ENCODE measurements at regions not wholly inside any gene's neighbourhood (a gene's known extent, or its start where the extent isn't known, plus 50 kb on each side); places are given as distances from the start of the nearest gene placed in this dataset.

- H3K4me3 ChIP-seq: no peak overlapping the region
- no peak for DNase-seq
- no peaks in the 10 kb centered on the region for H3K4me1 ChIP-seq (replicated peaks; ENCODE audit: insufficient read depth)
- H2AFZ ChIP-seq: no peak overlapping the region
- H3K9me2 ChIP-seq (ENCODE audit: insufficient read depth): no peaks in the 10 kb centered on the region; the same call in 1 of the 2 replicates
- no peaks in the 10 kb centered on the region for H3K9me3 ChIP-seq (ENCODE audit: insufficient read depth, low read depth)
- no peaks in the 10 kb centered on the region for H3F3A ChIP-seq (ENCODE audit: insufficient read depth, low read depth)
- intact Hi-C loops (cut with micrococcal nuclease; ENCODE audit: unreplicated experiment): no loop called here
- CTCF ChIA-PET: no interaction called here
- H3K4me2 ChIP-seq: no peak overlapping the region
- H4K20me1 ChIP-seq (ENCODE audit: insufficient read depth): no peaks in the 10 kb centered on the region
- no peaks in the 10 kb centered on the region for H3K27me3 ChIP-seq (ENCODE audit: insufficient read depth, low read depth)
- no TSS peak for BruUV-seq (replicated peaks)
- POLR2A ChIA-PET (ENCODE audit: unreplicated experiment): no interaction called here
- TF ChIP-seq, protein P1, sequence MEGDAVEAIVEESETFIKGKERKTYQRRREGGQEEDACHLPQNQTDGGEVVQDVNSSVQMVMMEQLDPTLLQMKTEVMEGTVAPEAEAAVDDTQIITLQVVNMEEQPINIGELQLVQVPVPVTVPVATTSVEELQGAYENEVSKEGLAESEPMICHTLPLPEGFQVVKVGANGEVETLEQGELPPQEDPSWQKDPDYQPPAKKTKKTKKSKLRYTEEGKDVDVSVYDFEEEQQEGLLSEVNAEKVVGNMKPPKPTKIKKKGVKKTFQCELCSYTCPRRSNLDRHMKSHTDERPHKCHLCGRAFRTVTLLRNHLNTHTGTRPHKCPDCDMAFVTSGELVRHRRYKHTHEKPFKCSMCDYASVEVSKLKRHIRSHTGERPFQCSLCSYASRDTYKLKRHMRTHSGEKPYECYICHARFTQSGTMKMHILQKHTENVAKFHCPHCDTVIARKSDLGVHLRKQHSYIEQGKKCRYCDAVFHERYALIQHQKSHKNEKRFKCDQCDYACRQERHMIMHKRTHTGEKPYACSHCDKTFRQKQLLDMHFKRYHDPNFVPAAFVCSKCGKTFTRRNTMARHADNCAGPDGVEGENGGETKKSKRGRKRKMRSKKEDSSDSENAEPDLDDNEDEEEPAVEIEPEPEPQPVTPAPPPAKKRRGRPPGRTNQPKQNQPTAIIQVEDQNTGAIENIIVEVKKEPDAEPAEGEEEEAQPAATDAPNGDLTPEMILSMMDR (conservative IDR thresholded peaks at IDR 0.05): no peak
- no peak for TF ChIP-seq EZH2 (IDR thresholded peaks at IDR 0.05; ENCODE audit: low read depth)
- no peak overlapping the region for H3K27ac ChIP-seq
- no peaks in the 10 kb centered on the region for H3K79me2 ChIP-seq (ENCODE audit: low read depth)
- no peaks in the 10 kb centered on the region for H3K36me3 ChIP-seq (ENCODE audit: low read depth)
These were observed 69.3 kb downstream of the ISOC1 start for GRCh38 chr5:129163810-129164378.

DNA sequence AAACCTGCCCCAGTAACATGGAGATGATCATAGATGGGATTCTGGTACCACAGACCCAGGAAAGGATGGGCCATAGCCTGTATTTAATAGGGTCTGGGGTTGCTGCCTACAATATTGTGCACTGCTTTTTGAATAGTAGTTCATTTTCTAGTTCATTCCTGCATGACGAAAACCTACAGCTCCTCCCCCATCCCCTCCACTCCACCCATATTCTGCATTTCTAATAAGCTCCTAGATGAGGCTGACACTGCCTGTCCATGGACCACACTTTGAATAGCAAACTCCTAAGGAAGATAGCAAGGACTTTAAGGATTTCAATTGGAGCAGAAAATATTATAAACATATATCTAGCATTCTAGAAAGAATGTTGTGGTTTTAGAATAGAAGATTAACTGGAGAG, 75.5 kb downstream of the ISOC1 start:
- Histone ChIP-seq H3F3A (ENCODE audit: insufficient read depth, low read depth) (no peaks in the 10 kb centered on the region), H2AFZ (no peak overlapping the region), H3K4me3 (no peak overlapping the region), H3K4me2 (no peak overlapping the region), H3K4me1 (replicated peaks; ENCODE audit: insufficient read depth) (no peaks in the 10 kb centered on the region), H3K79me2 (ENCODE audit: low read depth) (no peaks in the 10 kb centered on the region), H3K27me3 (ENCODE audit: insufficient read depth, low read depth) (no peaks in the 10 kb centered on the region), H3K9me3 (ENCODE audit: insufficient read depth, low read depth) (no peaks in the 10 kb centered on the region), H4K20me1 (ENCODE audit: insufficient read depth) (no peaks in the 10 kb centered on the region), H3K36me3 (ENCODE audit: low read depth) (no peaks in the 10 kb centered on the region), H3K27ac (no peak overlapping the region), H3K9me2 (ENCODE audit: insufficient read depth) (no peaks in the 10 kb centered on the region)
- intact Hi-C loops (cut with micrococcal nuclease; ENCODE audit: unreplicated experiment): no loop called here
- BruUV-seq (replicated peaks): no TSS peak
- CTCF ChIA-PET: no interaction called here
- TF ChIP-seq, protein P1 (conservative IDR thresholded peaks at IDR 0.05): no peak
- no peak for TF ChIP-seq EZH2 (IDR thresholded peaks at IDR 0.05; ENCODE audit: low read depth)
- POLR2A ChIA-PET (ENCODE audit: unreplicated experiment): no interaction called here
- no peak for DNase-seq

DNA sequence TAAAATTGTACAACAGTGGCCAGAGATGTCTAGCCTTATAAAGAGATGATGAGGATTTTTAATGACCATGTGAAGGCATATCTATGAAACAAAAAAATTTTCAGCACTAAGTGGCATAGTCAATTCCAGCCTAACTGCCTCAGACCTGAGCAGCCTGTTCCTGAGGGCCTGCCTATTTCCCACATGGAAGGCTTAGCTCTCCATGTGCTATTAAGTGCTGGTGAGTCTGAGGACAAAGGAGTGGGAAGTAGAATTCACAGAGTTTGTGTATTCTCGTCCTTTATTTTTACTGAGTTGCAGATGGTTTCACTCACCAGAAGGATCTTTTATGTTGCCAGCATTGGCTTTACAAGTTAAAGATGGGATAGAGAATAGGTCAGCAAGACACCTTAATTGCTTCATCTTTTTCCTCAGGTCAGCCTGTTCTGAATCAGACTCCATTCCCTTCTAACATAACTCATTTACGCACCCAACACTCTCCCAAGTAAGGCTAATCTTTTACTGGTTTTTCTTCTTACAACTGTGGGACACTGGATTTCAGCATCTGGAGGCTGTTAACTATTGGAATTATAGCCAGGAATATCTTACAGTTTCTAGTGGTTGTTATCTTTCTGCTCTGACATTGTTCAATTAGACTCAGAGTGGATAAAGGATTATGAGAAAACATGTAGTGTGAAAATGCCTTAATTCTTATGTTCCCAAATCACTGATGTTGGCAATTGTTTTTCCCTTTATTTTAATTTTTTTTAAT, 76.8 kb downstream of the ISOC1 start:
- no peak overlapping the region for H3K27ac ChIP-seq
- no peak overlapping the region for H3K4me2 ChIP-seq
- H3K9me2 ChIP-seq (ENCODE audit: insufficient read depth): no peaks in the 10 kb centered on the region
- H3K4me1 ChIP-seq (replicated peaks; ENCODE audit: insufficient read depth): no peaks in the 10 kb centered on the region
- H3K4me3 ChIP-seq: no peak overlapping the region
- no peak for DNase-seq
- H4K20me1 ChIP-seq (ENCODE audit: insufficient read depth): no peaks in the 10 kb centered on the region
- no peaks in the 10 kb centered on the region for H3K9me3 ChIP-seq (ENCODE audit: insufficient read depth, low read depth)
- no peaks in the 10 kb centered on the region for H3K79me2 ChIP-seq (ENCODE audit: low read depth)
- H2AFZ ChIP-seq: no peak overlapping the region
- POLR2A ChIA-PET (ENCODE audit: unreplicated experiment): no interaction called here
- H3F3A ChIP-seq (ENCODE audit: insufficient read depth, low read depth): no peaks in the 10 kb centered on the region
- no TSS peak for BruUV-seq (replicated peaks)
- H3K27me3 ChIP-seq (ENCODE audit: insufficient read depth, low read depth): no peaks in the 10 kb centered on the region
- no peaks in the 10 kb centered on the region for H3K36me3 ChIP-seq (ENCODE audit: low read depth)
- CTCF ChIA-PET: interaction anchor here (0.6 kb wide), 1 partner anchor 1938 kb away, joined by 4 read pairs; no protein-coding TSS in a partner anchor
- TF ChIP-seq, protein P1 (conservative IDR thresholded peaks at IDR 0.05): no peak
- TF ChIP-seq EZH2 (IDR thresholded peaks at IDR 0.05; ENCODE audit: low read depth): no peak
- intact Hi-C loops (cut with micrococcal nuclease; ENCODE audit: unreplicated experiment): no loop called here

All from PC-9 (cell line).